ENCODE measurements at regions not wholly inside any gene's neighbourhood (a gene's known extent, or its start where the extent isn't known, plus 50 kb on each side); places are given as distances from the start of the nearest gene placed in this dataset.

- intact Hi-C loops (cut with micrococcal nuclease; ENCODE audit: unreplicated experiment) (loop anchor here (10.0 kb wide), 1 partner anchor 132 kb away; no protein-coding TSS in a partner anchor), in situ Hi-C loops (cut with MboI) (loop anchor here (10.0 to 25.0 kb wide), 2 partner anchors 552 to 1100 kb away; no protein-coding TSS in a partner anchor)
- Histone ChIP-seq H3K4me3 (no peak overlapping the region), H3K79me2 (ENCODE audit: control insufficient read depth, insufficient read depth, low read length) (no peaks in the 10 kb centered on the region), H3K9me3 (replicated peaks; ENCODE audit: control insufficient read depth, insufficient read depth, low read length) (no peaks in the 10 kb centered on the region), H3K36me3 (ENCODE audit: control insufficient read depth in 2 of 2, insufficient read depth in 2 of 2, low read length in 1 of 2) (no peaks in the 10 kb centered on the region), H3K9ac (ENCODE audit: control insufficient read depth, insufficient read depth, low read length) (no peak overlapping the region), H3K4me2 (ENCODE audit: control insufficient read depth, insufficient read depth) (no peak overlapping the region), H3K27ac (ENCODE audit: control insufficient read depth, insufficient read depth) (no peak overlapping the region), H4K20me1 (ENCODE audit: control insufficient read depth, insufficient read depth) (no peaks in the 10 kb centered on the region), H2AFZ (ENCODE audit: control insufficient read depth, low read depth, low read length) (no peak overlapping the region), H3K27me3 (replicated peaks in 1 of 2; ENCODE audit: control insufficient read depth in 2 of 2, insufficient read depth in 2 of 2, low read length in 1 of 2) (no peaks in the 10 kb centered on the region), H3K4me1 (ENCODE audit: control insufficient read depth, insufficient read depth, low read length) (no peaks in the 10 kb centered on the region)
- DNase-seq (ENCODE audit: low read depth, low spot score) (no peak), FAIRE-seq (no peak), ATAC-seq (no peak)
- SMC1A ChIA-PET (ENCODE audit: uncharacterized antibody, unreplicated experiment), result interaction anchor here (1.3 kb wide), 2 partner anchors 103 to 460 kb away, joined by 3 to 4 read pairs; no protein-coding TSS in a partner anchor
- POLR2A ChIA-PET, result interaction anchor here (0.9 kb wide), 1 partner anchor 8 kb away, joined by 3 read pairs; no protein-coding TSS in a partner anchor
- 40% methylated on average over 3 of the region's 3 CpGs for WGBS (ENCODE audit: insufficient coverage, insufficient replicate concordance, low lambda C conversion rate, missing lambda C conversion rate)
- no peak for TF ChIP-seq ZZZ3 (IDR thresholded peaks at IDR 0.05; ENCODE audit: control insufficient read depth, insufficient read length, low read depth)
- no peak for TF ChIP-seq STAT3 (IDR thresholded peaks at IDR 0.05; ENCODE audit: low read depth, low read length)
- TF ChIP-seq, protein P1, sequence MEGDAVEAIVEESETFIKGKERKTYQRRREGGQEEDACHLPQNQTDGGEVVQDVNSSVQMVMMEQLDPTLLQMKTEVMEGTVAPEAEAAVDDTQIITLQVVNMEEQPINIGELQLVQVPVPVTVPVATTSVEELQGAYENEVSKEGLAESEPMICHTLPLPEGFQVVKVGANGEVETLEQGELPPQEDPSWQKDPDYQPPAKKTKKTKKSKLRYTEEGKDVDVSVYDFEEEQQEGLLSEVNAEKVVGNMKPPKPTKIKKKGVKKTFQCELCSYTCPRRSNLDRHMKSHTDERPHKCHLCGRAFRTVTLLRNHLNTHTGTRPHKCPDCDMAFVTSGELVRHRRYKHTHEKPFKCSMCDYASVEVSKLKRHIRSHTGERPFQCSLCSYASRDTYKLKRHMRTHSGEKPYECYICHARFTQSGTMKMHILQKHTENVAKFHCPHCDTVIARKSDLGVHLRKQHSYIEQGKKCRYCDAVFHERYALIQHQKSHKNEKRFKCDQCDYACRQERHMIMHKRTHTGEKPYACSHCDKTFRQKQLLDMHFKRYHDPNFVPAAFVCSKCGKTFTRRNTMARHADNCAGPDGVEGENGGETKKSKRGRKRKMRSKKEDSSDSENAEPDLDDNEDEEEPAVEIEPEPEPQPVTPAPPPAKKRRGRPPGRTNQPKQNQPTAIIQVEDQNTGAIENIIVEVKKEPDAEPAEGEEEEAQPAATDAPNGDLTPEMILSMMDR (IDR thresholded peaks at IDR 0.05 in 2 of 3, conservative IDR thresholded peaks at IDR 0.05 in 1 of 3; ENCODE audit: control insufficient read depth in 2 of 3, extremely low read depth in 1 of 3, insufficient read depth in 1 of 3, low read depth in 3 of 3, low read length in 3 of 3), result no peak
- TF ChIP-seq SMARCA5 (IDR thresholded peaks at IDR 0.05), result no peak
- TF ChIP-seq ZNF622 (IDR thresholded peaks at IDR 0.05), result no peak
- TF ChIP-seq SPI1 (IDR thresholded peaks at IDR 0.05; ENCODE audit: borderline replicate concordance, insufficient read depth, low read depth, low read length), result no peak
- no peak for TF ChIP-seq FOS (IDR thresholded peaks at IDR 0.05; ENCODE audit: borderline replicate concordance, extremely low read depth, insufficient read length)
- no peak for TF ChIP-seq BCL3 (IDR thresholded peaks at IDR 0.05; ENCODE audit: borderline replicate concordance, insufficient read depth, low read depth, low read length, poor library complexity, severe bottlenecking)
- TF ChIP-seq MLLT1 (IDR thresholded peaks at IDR 0.05), result no peak
- TF ChIP-seq, protein P2, sequence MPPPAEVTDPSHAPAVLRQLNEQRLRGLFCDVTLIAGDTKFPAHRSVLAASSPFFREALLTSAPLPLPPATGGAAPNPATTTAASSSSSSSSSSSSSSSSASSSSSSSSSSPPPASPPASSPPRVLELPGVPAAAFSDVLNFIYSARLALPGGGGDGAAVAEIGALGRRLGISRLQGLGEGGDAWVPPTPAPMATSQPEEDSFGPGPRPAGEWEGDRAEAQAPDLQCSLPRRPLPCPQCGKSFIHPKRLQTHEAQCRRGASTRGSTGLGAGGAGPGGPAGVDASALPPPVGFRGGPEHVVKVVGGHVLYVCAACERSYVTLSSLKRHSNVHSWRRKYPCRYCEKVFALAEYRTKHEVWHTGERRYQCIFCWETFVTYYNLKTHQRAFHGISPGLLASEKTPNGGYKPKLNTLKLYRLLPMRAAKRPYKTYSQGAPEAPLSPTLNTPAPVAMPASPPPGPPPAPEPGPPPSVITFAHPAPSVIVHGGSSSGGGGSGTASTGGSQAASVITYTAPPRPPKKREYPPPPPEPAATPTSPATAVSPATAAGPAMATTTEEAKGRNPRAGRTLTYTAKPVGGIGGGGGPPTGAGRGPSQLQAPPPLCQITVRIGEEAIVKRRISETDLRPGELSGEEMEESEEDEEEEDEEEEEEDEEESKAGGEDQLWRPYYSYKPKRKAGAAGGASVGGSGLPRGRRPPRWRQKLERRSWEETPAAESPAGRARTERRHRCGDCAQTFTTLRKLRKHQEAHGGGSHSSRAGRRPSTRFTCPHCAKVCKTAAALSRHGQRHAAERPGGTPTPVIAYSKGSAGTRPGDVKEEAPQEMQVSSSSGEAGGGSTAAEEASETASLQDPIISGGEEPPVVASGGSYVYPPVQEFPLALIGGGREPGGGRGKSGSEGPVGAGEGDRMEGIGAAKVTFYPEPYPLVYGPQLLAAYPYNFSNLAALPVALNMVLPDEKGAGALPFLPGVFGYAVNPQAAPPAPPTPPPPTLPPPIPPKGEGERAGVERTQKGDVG (CRISPR knock-in tag; IDR thresholded peaks at IDR 0.05), result no peak
- no peak for TF ChIP-seq GABPA (IDR thresholded peaks at IDR 0.05; ENCODE audit: low read depth)
- no peak for TF ChIP-seq SP1 (IDR thresholded peaks at IDR 0.05; ENCODE audit: low read depth, low read length)
- no peak for TF ChIP-seq SIN3A (IDR thresholded peaks at IDR 0.05; ENCODE audit: low read depth, low read length)
- no peak for TF ChIP-seq POLR2AphosphoS2 (IDR thresholded peaks at IDR 0.05; ENCODE audit: low read depth, low read length)
- no peak for TF ChIP-seq ZNF384 (IDR thresholded peaks at IDR 0.05; ENCODE audit: borderline replicate concordance, low read depth, low read length)
- TF ChIP-seq SUPT20H (IDR thresholded peaks at IDR 0.05; ENCODE audit: borderline replicate concordance, control insufficient read depth, low read depth, low read length), result no peak
- CTCF ChIA-PET, result interaction anchor here (0.7 to 1.4 kb wide), 6 partner anchors 15 to 1167 kb away, joined by 3 to 6 read pairs (median 3); no protein-coding TSS in a partner anchor
- RAD21 ChIA-PET (ENCODE audit: unreplicated experiment), result interaction anchor here (1.6 kb wide), 1 partner anchor 459 kb away, joined by 7 read pairs; the partner anchor contains the start of gene EFNB1
- BruUV-seq (replicated peaks), result no TSS peak
These were observed 121.8 kb upstream of the PJA1 start for GRCh38 chrX:69287095-69287494.
